Ascending aorta (tissue), 2 donors: ENCODE measurements at regions not wholly inside any gene's neighbourhood (a gene's known extent, or its start where the extent isn't known, plus 50 kb on each side); places are given as distances from the start of the nearest gene placed in this dataset.

ENCODE experiments used
- DNase-seq, 2 donors: peaks; one replicate each; pipeline ENCODE4 v3.0.0-alpha.2; 2019; ENCODE audit warnings: low spot score in 2 of 2
- H3K27ac ChIP-seq, 2 donors: fragments of 200-600 bp; sonication (generic); one replicate each; pipeline ENCODE4 v1.5.1; 2016 to 2017; ENCODE audit warnings: mild to moderate bottlenecking in 1 of 2
- H3K27me3 ChIP-seq: fragments of 200-600 bp; sonication (generic); one replicate; pipeline ENCODE4 v1.5.1; 2017
- H3K36me3 ChIP-seq, 2 donors: fragments of 200-600 bp; sonication (generic); one replicate each; pipeline ENCODE4 v1.5.1; 2016
- H3K4me1 ChIP-seq, 2 donors: fragments of 200-600 bp; sonication (generic); one replicate each; pipeline ENCODE4 v1.5.1; 2016 to 2017; ENCODE audit warnings: mild to moderate bottlenecking in 1 of 2
- H3K4me3 ChIP-seq, 2 donors: fragments of 200-600 bp; sonication (generic); one replicate each; pipeline ENCODE4 v1.5.1; 2016 to 2017; ENCODE audit warnings: mild to moderate bottlenecking in 1 of 2
- H3K9me3 ChIP-seq, 2 donors: fragments of 200-600 bp; sonication (generic); one replicate each; pipeline ENCODE4 v1.5.1; 2016
- CTCF ChIP-seq, 3 experiments: fragments of 200-600 bp in 2 of 3; fragments of 450-650 bp in 1 of 3; sonication (generic) in 2 of 3; IDR thresholded peaks; one replicate each; pipeline ENCODE4 v1.5.1; 2016 to 2019; ENCODE audit warnings: antibody characterized with exemption in 3 of 3, mild to moderate bottlenecking in 1 of 3, moderate library complexity in 1 of 3
- intact Hi-C: fragments of 100-400 bp; cut with DNase I; formaldehyde crosslinking; loops from one replicate; pipeline ENCODE4 v1.15.1; 2023

- no peak for TF ChIP-seq CTCF (IDR thresholded peaks at IDR 0.05)
- intact Hi-C loops = no loop called here
- H3K9me3 ChIP-seq = no peaks in the 10 kb centered on the region
These were observed 91.0 kb downstream of the IGLL5 start for GRCh38 chr22:22978637-22979036.

GRCh38 chr22:22979121-22979724, 91.1 kb upstream of the GNAZ start:
- no peak for TF ChIP-seq CTCF (IDR thresholded peaks at IDR 0.05)
- H3K27me3 ChIP-seq = no peaks in the 10 kb centered on the region
- H3K9me3 ChIP-seq = no peaks in the 10 kb centered on the region
- H3K27ac ChIP-seq = no peak overlapping the region
- H3K36me3 ChIP-seq = no peaks in the 10 kb centered on the region
- intact Hi-C loops = no loop called here
- no peak overlapping the region for H3K4me3 ChIP-seq
- no peak for DNase-seq
- H3K4me1 ChIP-seq = no peaks in the 10 kb centered on the region

More at GRCh38 chr22:22978637-22979036, 91.0 kb downstream of the IGLL5 start:
- H3K36me3 ChIP-seq = no peaks in the 10 kb centered on the region
- no peaks in the 10 kb centered on the region for H3K27me3 ChIP-seq
- H3K4me1 ChIP-seq = no peaks in the 10 kb centered on the region
- no peak overlapping the region for H3K27ac ChIP-seq
- no peak overlapping the region for H3K4me3 ChIP-seq
- no peak for DNase-seq

- Histone ChIP-seq H3K27ac (no peak overlapping the region), H3K4me1 (no peaks in the 10 kb centered on the region), H3K9me3 (no peaks in the 10 kb centered on the region), H3K36me3 (no peaks in the 10 kb centered on the region), H3K27me3 (no peaks in the 10 kb centered on the region), H3K4me3 (no peak overlapping the region)
- DNase-seq = no peak
- intact Hi-C loops = no loop called here
- no peak for TF ChIP-seq CTCF (IDR thresholded peaks at IDR 0.05)
These were observed 90.4 kb upstream of the GNAZ start for GRCh38 chr22:22979954-22980353.

GRCh38 chr22:22981670-22982571, 88.4 kb upstream of the GNAZ start:
- intact Hi-C loops = no loop called here
- no peaks in the 10 kb centered on the region for H3K36me3 ChIP-seq

GRCh38 chr22:22982616-22983015, 87.7 kb upstream of the GNAZ start:
- H3K27ac ChIP-seq = no peak overlapping the region
- intact Hi-C loops = no loop called here
- no peaks in the 10 kb centered on the region for H3K4me1 ChIP-seq
- no peak for DNase-seq
- H3K36me3 ChIP-seq = no peaks in the 10 kb centered on the region
- no peaks in the 10 kb centered on the region for H3K27me3 ChIP-seq
- H3K9me3 ChIP-seq = no peaks in the 10 kb centered on the region
- TF ChIP-seq CTCF (IDR thresholded peaks at IDR 0.05) = no peak
- H3K4me3 ChIP-seq = no peak overlapping the region

More at GRCh38 chr22:22981670-22982571, 88.4 kb upstream of the GNAZ start:
- H3K27me3 ChIP-seq = no peaks in the 10 kb centered on the region
- no peaks in the 10 kb centered on the region for H3K4me1 ChIP-seq
- no peak overlapping the region for H3K4me3 ChIP-seq
- H3K27ac ChIP-seq = no peak overlapping the region
- no peak for DNase-seq
- H3K9me3 ChIP-seq = no peaks in the 10 kb centered on the region
- no peak for TF ChIP-seq CTCF (IDR thresholded peaks at IDR 0.05)
